SK-N-DZ (cell line): ENCODE measurements at regions not wholly inside any gene's neighbourhood (a gene's known extent, or its start where the extent isn't known, plus 50 kb on each side); places are given as distances from the start of the nearest gene placed in this dataset.
"Not testable (repeated sequence)": the region's sequence is repeated elsewhere in the genome, so short reads cannot be mapped to it uniquely, and the experiment has no call there.

Experiments
- DNase-seq: peaks from one replicate; pipeline ENCODE4 v3.0.0-alpha.2; 2015; ENCODE audit warnings: low spot score

- DNase-seq: no peak
These were observed 98.3 kb downstream of the BACH1 start for GRCh38 chr21:29396951-29397455.

DNA sequence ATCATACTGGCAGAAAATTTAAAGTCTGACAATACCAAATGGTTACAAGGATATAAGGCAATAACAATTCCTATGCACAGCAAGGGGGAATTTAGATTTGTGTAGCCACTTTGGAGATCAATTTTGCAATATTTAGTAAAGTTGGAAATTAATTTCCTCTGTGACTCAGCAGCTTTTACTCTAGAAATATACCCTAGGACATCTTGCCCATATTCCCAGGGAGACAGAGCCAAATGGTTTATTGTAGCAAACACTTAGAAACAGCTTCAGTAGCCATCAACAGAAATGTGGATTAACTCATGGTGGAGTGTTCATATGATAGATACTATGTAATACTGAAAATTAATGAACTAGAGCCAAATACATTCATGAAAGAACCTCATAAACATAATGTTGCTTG is 104.6 kb downstream of the BACH1 start:
- DNase-seq: no peak

DNA sequence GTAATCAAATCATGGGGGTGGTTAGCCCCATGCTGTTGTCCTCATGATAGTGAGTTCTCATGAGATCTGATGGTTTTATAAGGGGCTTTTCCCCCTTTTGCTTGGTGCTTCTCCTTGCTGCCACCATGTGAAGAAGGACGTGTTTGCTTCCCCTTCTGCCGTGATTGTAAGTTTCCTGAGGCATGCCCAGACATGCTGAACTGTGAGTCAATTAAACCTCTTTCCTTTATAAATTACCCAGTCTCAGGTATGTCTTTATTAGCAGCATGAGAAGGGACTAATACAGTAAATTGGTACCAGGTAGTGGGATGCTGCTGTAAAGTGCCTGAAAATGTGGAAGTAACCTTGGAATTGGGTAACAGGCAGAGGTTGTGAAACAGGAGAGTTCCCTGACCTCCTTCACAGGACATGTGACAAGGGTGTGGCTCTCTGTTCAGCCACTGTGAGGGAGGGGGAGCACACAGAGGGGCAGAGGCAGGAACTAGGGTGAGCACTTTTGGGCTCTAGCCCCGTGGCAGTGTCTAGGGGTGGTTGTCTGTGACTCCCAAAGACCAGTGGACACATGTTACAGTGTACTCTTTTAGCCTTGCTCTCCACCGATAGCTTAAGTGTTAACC is 105.3 kb downstream of the BACH1 start:
- DNase-seq: no peak

GRCh38 chr21:29405503-29406122 is 106.9 kb downstream of the BACH1 start:
- no peak for DNase-seq

DNA sequence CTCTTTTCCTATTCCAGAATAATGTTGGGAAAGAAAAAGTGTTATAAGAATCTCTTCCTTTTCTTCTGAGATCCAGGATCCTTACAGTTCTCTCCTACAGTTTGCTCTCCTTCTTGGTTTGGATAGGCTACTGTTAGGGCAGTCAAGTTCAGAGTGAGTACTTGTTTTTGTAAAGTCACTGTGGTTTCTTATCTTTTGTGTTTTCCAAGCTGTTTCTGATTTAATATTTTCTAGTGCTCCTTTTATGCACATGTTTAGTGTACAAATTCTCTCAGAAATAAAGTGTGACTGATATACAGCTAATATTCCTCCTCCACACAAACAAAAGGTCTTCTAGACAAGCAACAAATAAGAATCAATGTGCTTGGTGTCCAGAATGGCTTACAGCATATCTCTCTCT is 107.7 kb downstream of the BACH1 start:
- DNase-seq: no peak

DNA sequence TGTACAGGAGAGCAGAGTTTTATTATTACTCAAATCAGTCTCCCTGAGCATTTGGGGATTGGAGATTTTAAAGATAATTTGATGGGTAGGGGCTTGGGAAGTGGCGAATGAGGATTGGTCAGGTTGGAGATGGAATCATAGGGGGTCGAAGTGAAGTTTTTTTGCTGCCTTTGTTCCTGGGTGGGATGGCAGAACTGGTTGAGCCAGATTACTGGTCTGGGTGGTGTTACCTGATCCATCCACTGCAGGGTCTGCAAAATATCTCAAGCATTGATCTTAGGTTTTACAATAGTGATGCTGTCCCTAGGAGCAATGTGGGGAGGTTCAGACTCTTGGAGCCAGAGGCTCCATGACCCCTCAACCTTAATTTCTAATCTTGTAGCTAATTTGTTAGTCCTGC is 108.8 kb downstream of the BACH1 start:
- no peak for DNase-seq

DNA sequence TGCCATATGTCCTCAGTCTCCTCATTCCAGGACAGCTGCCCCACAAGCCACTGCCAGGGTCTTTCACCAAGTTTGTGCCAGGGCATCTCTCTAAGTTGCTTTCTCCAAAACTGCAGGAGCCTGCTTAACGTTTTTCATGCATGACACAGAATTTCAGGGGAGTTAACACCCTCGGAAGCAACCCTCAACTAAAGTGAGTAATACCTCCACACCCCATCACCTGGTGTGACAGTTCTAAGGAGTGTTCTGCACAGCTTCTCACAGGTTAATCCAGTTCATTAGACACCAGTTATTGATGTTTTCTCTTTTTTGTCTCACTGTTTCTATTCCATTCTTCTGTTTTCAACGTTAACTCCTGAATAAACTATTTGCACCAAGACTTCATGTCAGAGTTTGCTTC is 115.0 kb downstream of the BACH1 start:
- no peak for DNase-seq

DNA sequence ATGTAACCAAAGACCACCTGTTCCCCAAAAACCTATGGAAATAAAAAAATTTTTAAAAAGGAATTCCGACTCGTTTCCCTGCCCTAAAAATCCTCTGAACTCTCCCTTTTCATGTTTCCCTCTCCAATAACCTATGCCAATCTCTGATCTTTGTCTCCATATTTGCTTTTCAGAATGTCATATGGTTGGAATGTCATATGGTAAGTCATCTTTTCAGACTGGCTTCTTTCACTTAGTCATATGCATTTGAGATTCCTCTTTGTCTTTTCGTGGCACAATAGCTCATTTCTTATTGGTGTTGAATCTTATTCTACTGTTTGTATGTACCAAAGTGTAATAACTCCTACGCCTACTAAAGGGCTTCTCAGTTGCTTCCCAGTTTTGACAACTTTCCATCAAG is 117.5 kb downstream of the BACH1 start:
- no peak for DNase-seq

GRCh38 chr21:29418813-29419212 is 120.1 kb downstream of the BACH1 start:
- DNase-seq: no peak

DNA sequence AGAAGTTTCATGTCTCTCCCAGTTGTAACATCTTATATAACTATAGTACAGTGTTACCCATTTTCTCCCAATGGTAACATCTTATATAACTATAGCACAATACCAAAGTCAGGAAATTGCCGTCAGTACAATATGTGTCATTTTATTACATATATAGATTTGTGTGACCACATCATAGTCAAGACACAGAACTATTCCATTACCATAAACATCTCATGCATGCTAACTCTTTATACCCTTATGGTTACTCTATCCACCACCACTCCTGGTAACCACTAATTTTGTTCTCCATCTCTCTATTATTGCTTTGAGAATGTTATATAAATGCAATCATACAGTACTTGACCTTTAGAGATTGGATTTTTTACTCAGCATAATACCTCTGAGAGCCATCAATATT is 120.7 kb downstream of the BACH1 start:
- DNase-seq: no peak

- no peak for DNase-seq
These were observed 124.6 kb downstream of the BACH1 start for GRCh38 chr21:29423099-29423870.

- no peak for DNase-seq
These were observed 126.0 kb downstream of the BACH1 start for GRCh38 chr21:29424728-29425127.

GRCh38 chr21:29429218-29429617 is 130.5 kb downstream of the BACH1 start:
- no peak for DNase-seq

DNA sequence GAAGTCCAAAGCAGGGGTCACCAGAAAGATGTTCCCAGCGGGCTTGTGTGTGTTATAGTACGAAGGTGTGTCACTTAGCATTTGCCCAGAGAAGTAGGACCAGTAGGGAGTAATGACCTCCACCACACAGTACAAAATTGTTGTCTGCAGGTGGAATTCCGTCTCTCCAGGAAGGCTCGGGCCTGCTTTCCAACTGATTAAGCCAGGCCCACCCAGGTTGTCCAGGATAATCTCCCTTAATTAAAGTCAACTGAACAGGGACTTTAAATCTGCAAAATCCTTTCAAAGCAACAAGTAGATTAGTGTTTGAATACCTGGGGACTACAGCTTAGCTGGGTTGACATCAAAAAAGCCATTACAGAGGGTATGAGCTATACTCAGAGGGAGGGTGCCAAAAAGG is 131.3 kb downstream of the BACH1 start:
- no peak for DNase-seq

GRCh38 chr21:29430576-29430975 is 131.9 kb downstream of the BACH1 start:
- DNase-seq: no peak

GRCh38 chr21:29431178-29431577 is 132.5 kb downstream of the BACH1 start:
- DNase-seq: no peak

DNA sequence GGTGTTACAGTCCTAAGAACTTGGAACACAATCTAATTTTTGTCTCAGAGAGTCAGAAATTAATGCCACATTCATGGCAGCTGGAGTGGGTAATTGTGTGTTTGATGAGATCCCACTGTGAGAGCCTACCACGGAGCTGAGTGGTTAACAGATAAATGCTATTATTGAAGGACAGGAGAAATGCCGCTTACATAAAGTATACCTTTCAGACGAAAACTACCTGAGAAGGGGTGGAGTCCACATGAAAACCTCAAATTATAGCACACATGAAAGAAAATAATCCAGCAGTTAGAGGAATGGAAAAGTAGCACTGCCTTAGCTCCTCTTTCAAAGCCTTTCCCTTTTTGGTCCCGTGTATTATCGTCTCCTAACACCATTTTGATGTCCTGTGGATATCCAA is 133.0 kb downstream of the BACH1 start:
- DNase-seq: no peak

DNA sequence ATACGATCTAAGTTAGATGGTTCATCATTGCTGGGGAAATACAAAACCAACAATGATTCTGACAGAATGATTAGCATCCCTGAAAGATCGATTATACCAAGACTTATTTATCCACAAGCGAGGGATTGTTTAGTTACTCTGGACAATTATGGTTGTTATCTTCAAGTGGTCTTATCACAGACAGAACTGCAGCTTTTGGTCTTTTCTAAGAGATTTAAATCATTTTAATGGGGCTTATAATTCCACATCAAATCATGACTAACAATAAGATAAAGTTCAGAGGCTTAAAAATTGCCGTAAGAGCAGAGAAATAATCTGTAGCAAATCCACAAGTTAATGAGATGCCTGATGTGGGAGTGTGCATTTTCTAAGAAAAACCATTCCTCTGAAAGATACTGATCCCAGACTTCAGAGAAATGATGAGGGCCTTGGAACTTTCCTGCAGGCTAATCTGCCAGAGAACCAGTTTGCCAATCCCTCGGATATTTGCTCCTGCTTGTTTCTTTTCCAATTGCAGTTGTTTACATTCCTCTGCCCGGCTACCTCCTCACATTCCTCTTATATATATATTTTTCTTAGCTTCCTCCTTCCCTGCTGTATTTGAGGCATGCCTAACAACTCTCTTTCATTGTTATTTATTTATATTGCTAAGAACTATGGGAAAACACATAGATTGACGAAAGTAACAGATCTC is 134.8 kb downstream of the BACH1 start:
- DNase-seq: no peak

- DNase-seq: no peak
These were observed 135.4 kb downstream of the BACH1 start for GRCh38 chr21:29434081-29434480.

DNA sequence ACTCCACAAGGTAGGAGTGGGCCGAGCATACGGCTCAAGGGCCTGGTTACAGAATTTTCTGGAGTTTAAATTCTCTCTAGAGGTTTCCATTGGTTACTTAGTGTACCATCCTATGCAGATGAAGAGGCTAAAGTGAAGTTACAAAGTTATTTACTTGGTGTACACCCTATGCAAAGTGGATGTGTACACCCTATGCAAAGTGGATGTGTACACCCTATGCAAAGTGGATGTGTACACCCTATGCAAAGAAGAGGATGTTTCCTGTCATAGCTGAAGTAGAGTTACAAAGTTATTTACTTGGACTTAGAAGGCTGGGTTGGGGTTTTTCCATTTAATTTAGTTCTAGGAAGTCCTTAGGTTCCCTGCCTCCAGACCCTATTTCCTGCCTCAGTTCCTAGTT is 136.3 kb downstream of the BACH1 start:
- DNase-seq: not testable (repeated sequence)

DNA sequence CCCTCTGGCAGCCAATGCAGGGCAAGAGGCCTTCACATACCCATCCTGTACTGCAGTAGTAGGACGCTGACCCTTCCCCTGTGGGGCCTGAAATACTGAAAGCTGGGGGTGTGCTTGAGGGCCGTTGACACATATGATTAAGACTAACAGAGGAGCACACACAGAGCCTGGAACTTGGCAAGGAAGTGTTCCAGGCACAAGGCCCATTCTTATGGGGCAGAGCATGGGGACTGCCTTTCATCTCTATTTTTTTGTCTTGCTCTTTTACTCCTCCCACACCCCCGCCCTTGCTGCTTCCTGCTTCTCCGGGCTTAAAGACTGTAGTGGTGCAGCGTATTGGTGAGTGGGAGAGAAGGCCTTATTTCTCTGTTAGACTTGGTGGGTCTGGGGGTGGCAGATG is 137.4 kb downstream of the BACH1 start:
- no peak for DNase-seq

DNA sequence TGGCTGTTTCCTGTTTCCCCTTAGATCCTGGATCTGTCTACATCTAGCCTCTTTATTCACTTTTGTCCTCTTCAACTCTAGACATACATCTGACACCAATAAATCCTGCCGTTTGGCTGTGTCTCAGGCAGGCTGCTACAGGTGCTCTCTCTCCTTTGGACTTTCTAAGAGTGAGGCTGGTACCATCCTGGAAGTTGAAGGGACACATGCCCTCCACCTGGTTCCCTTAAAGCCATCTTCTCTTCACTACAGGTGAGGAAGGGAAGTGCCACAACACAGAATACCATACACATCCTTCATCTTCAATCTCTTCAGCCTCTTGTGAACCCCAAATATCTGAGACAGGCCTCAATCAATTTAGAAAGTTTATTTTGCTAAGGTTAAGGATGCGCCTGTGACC is 137.9 kb downstream of the BACH1 start:
- no peak for DNase-seq
